Neural progenitor cell (in vitro differentiated cells): ENCODE measurements at regions not wholly inside any gene's neighbourhood (a gene's known extent, or its start where the extent isn't known, plus 50 kb on each side); places are given as distances from the start of the nearest gene placed in this dataset.
A peak's percentile ranks its signal among the peaks of the same experiment; 100 is the strongest.

Experiments
- DNase-seq: peaks from one replicate; pipeline ENCODE4 v3.0.0-alpha.2; 2016; ENCODE audit warnings: low spot score
- H2AFZ ChIP-seq: fragments of 200-600 bp; sonication (generic); replicated peaks from 2 replicates; pipeline ENCODE4 v1.6.1; 2016; ENCODE audit warnings: antibody characterized with exemption
- H3F3A ChIP-seq: fragments of 200-600 bp; sonication (generic); 2 replicates; pipeline ENCODE4 v1.6.1; 2016; ENCODE audit warnings: antibody characterized with exemption, low read depth
- H3K27ac ChIP-seq: fragments of 200-600 bp; sonication (generic); 2 replicates; pipeline ENCODE4 v1.5.1; 2016; ENCODE audit warnings: mild to moderate bottlenecking
- H3K27me3 ChIP-seq: fragments of 200-600 bp; sonication (generic); 2 replicates; pipeline ENCODE4 v1.6.1; 2016; ENCODE audit warnings: mild to moderate bottlenecking, moderate library complexity
- H3K36me3 ChIP-seq: fragments of 200-600 bp; sonication (generic); 2 replicates; pipeline ENCODE4 v1.5.1; 2016
- H3K4me1 ChIP-seq: fragments of 200-600 bp; sonication (generic); 2 replicates; pipeline ENCODE4 v1.6.1; 2016; ENCODE audit warnings: mixed run types
- H3K4me2 ChIP-seq: fragments of 200-600 bp; sonication (generic); 2 replicates; pipeline ENCODE4 v1.6.1; 2016
- H3K4me3 ChIP-seq: fragments of 200-600 bp; sonication (generic); 2 replicates; pipeline ENCODE4 v1.5.1; 2016
- H3K79me2 ChIP-seq: fragments of 200-600 bp; sonication (generic); 2 replicates; pipeline ENCODE4 v1.6.1; 2016; ENCODE audit warnings: low read depth
- H3K9ac ChIP-seq: fragments of 200-600 bp; sonication (generic); 2 replicates; pipeline ENCODE4 v1.6.1; 2016
- H3K9me3 ChIP-seq: fragments of 200-600 bp; sonication (generic); 2 replicates; pipeline ENCODE4 v1.5.1; 2016; ENCODE audit warnings: low read depth
- H4K20me1 ChIP-seq: fragments of 200-600 bp; sonication (generic); 2 replicates; pipeline ENCODE4 v1.6.1; 2016; ENCODE audit warnings: low read depth
- H3K27ac Mint-ChIP-seq: 3 replicates; pipeline ENCODE4 v1.8.0; 2021; ENCODE audit warnings: mixed read lengths
- H3K27me3 Mint-ChIP-seq: 2 replicates; pipeline ENCODE4 v1.8.0; 2022; ENCODE audit warnings: low read depth, mild to moderate bottlenecking, inconsistent platforms, moderate library complexity, mixed read lengths; ENCODE audit not compliant: insufficient read depth
- H3K36me3 Mint-ChIP-seq: 3 replicates; pipeline ENCODE4 v1.8.0; 2021; ENCODE audit warnings: mixed read lengths
- H3K4me1 Mint-ChIP-seq: 3 replicates; pipeline ENCODE4 v1.8.0; 2021; ENCODE audit warnings: mixed read lengths
- H3K4me3 Mint-ChIP-seq: 3 replicates; pipeline ENCODE4 v1.8.0; 2021; ENCODE audit warnings: mild to moderate bottlenecking, moderate library complexity, mixed read lengths
- H3K9me3 Mint-ChIP-seq: 3 replicates; pipeline ENCODE4 v1.8.0; 2020; ENCODE audit warnings: mixed read lengths
- CTCF ChIP-seq: fragments of 200-600 bp; sonication (generic); IDR thresholded peaks from 2 replicates; pipeline ENCODE4 v1.5.1; 2017; ENCODE audit warnings: antibody characterized with exemption, mild to moderate bottlenecking
- EZH2 ChIP-seq: fragments of 200-600 bp; sonication (generic); IDR thresholded peaks from 2 replicates; pipeline ENCODE4 v1.6.1; 2017; ENCODE audit warnings: antibody characterized with exemption, mild to moderate bottlenecking, moderate library complexity
- EZH2phosphoT487 ChIP-seq: fragments of 200-600 bp; sonication (generic); IDR thresholded peaks from 2 replicates; pipeline ENCODE4 v1.6.1; 2017; ENCODE audit warnings: antibody characterized with exemption

GRCh38 chr14:70269582-70269981, 80.8 kb upstream of the SLC8A3 start:
- Histone ChIP-seq H3K4me1 (no peaks in the 10 kb centered on the region), H3K79me2 (no peaks in the 10 kb centered on the region), H4K20me1 (no peaks in the 10 kb centered on the region), H2AFZ (no peak overlapping the region), H3K27ac (no peak overlapping the region), H3K9me3 (no peaks in the 10 kb centered on the region), H3K9ac (no peak overlapping the region), H3F3A (no peaks in the 10 kb centered on the region), H3K4me3 (no peak overlapping the region), H3K36me3 (no peaks in the 10 kb centered on the region), H3K4me2 (no peak overlapping the region), H3K27me3 (no peaks in the 10 kb centered on the region)
- TF ChIP-seq CTCF (no peak), EZH2 (no peak), EZH2phosphoT487 (no peak)
- Mint-ChIP-seq H3K4me3 (peak overlapping the region; percentile 36), H3K36me3 (no peaks in the 10 kb centered on the region), H3K27ac (no peak overlapping the region), H3K27me3 (peaks cover 2% of the 10 kb centered on the region), H3K9me3 (no peaks in the 10 kb centered on the region), H3K4me1 (no peaks in the 10 kb centered on the region)
- no peak for DNase-seq

GRCh38 chr14:70268760-70269159, 80.0 kb upstream of the SLC8A3 start:
- H3K4me3 Mint-ChIP-seq, result no peak overlapping the region
- DNase-seq, result no peak
- no peak overlapping the region for H3K27ac Mint-ChIP-seq
- no peaks in the 10 kb centered on the region for H3K9me3 ChIP-seq
- H3K27me3 ChIP-seq, result no peaks in the 10 kb centered on the region
- no peaks in the 10 kb centered on the region for H3K4me1 ChIP-seq
- H3K4me1 Mint-ChIP-seq, result no peaks in the 10 kb centered on the region
- no peaks in the 10 kb centered on the region for H3K36me3 ChIP-seq
- H3K9me3 Mint-ChIP-seq, result no peaks in the 10 kb centered on the region
- H3K4me3 ChIP-seq, result no peak overlapping the region
- H3K9ac ChIP-seq, result no peak overlapping the region
- H3K36me3 Mint-ChIP-seq, result no peaks in the 10 kb centered on the region
- H3K79me2 ChIP-seq, result no peaks in the 10 kb centered on the region
- H2AFZ ChIP-seq, result no peak overlapping the region
- no peak overlapping the region for H3K27ac ChIP-seq
- H3K27me3 Mint-ChIP-seq, result peaks cover 3% of the 10 kb centered on the region
- no peaks in the 10 kb centered on the region for H4K20me1 ChIP-seq
- no peaks in the 10 kb centered on the region for H3F3A ChIP-seq
- TF ChIP-seq EZH2phosphoT487 (no peak), CTCF (no peak), EZH2 (no peak)
- no peak overlapping the region for H3K4me2 ChIP-seq

- Histone ChIP-seq H3K27me3 (no peaks in the 10 kb centered on the region), H3K4me1 (no peaks in the 10 kb centered on the region), H2AFZ (no peak overlapping the region), H3K9me3 (no peaks in the 10 kb centered on the region), H3K27ac (no peak overlapping the region), H3K79me2 (no peaks in the 10 kb centered on the region), H3K36me3 (no peaks in the 10 kb centered on the region), H3F3A (no peaks in the 10 kb centered on the region), H3K4me3 (no peak overlapping the region), H3K4me2 (no peak overlapping the region), H3K9ac (no peak overlapping the region), H4K20me1 (no peaks in the 10 kb centered on the region)
- peaks cover 2% of the 10 kb centered on the region for H3K27me3 Mint-ChIP-seq
- H3K36me3 Mint-ChIP-seq, result no peaks in the 10 kb centered on the region
- no peak for TF ChIP-seq EZH2
- no peak overlapping the region for H3K4me3 Mint-ChIP-seq
- H3K27ac Mint-ChIP-seq, result no peak overlapping the region
- H3K4me1 Mint-ChIP-seq, result no peaks in the 10 kb centered on the region
- no peaks in the 10 kb centered on the region for H3K9me3 Mint-ChIP-seq
- DNase-seq, result no peak
These were observed 77.4 kb upstream of the SLC8A3 start for GRCh38 chr14:70266157-70266556.

- Histone ChIP-seq H3K4me2 (no peak overlapping the region), H3K9me3 (no peaks in the 10 kb centered on the region), H3K27ac (no peak overlapping the region), H3K4me3 (no peak overlapping the region), H3K79me2 (no peaks in the 10 kb centered on the region), H3F3A (no peaks in the 10 kb centered on the region), H4K20me1 (no peaks in the 10 kb centered on the region), H3K9ac (no peak overlapping the region), H3K4me1 (no peaks in the 10 kb centered on the region), H3K36me3 (no peaks in the 10 kb centered on the region), H3K27me3 (no peaks in the 10 kb centered on the region), H2AFZ (no peak overlapping the region)
- no peak overlapping the region for H3K27ac Mint-ChIP-seq
- DNase-seq, result no peak
- peaks cover 2% of the 10 kb centered on the region for H3K27me3 Mint-ChIP-seq
- H3K9me3 Mint-ChIP-seq, result no peaks in the 10 kb centered on the region
- TF ChIP-seq CTCF, result no peak
- no peak for TF ChIP-seq EZH2phosphoT487
- no peak for TF ChIP-seq EZH2
- H3K36me3 Mint-ChIP-seq, result no peaks in the 10 kb centered on the region
- no peaks in the 10 kb centered on the region for H3K4me1 Mint-ChIP-seq
- H3K4me3 Mint-ChIP-seq, result no peak overlapping the region
These were observed 76.7 kb upstream of the SLC8A3 start for GRCh38 chr14:70265422-70265821.
